DMS79 treated with DMSO at 0.1 percent for 48 hours (cell line): ENCODE measurements at regions not wholly inside any gene's neighbourhood (a gene's known extent, or its start where the extent isn't known, plus 50 kb on each side); places are given as distances from the start of the nearest gene placed in this dataset.
"Not testable (repeated sequence)": the region's sequence is repeated elsewhere in the genome, so short reads cannot be mapped to it uniquely, and the experiment has no call there.

ENCODE experiments used
- DNase-seq: peaks from one replicate; lab custom pipeline; 2025; lab: John Stamatoyannopoulos, UW

DNA sequence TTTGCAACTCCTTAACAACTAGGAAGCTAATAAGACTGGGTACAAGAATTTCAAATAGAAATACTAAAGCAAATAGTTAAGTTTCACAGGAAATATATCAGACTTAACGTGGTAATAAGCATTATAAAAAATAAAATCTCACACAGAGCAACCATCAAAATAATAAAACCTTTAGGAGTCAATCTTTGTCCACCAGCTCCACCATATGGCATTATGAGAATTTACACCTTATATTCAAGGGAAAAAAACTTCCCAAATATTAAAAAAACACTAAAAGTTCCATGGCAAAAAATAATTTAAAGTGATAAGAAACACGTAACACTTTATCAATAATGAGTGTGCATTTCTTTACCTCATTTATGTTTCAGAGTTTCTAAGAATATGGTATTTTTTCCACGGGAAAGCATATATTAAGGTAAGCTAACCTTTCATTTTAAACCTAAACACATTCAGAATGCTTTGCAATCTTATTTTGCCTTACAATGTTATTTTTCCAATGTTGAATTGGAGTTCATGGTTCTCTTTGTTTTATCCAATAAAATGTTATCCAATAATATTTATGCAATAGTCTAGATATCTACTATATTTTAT, 423.2 kb upstream of the SGCG start:
- peak; percentile 53 for DNase-seq

DNA sequence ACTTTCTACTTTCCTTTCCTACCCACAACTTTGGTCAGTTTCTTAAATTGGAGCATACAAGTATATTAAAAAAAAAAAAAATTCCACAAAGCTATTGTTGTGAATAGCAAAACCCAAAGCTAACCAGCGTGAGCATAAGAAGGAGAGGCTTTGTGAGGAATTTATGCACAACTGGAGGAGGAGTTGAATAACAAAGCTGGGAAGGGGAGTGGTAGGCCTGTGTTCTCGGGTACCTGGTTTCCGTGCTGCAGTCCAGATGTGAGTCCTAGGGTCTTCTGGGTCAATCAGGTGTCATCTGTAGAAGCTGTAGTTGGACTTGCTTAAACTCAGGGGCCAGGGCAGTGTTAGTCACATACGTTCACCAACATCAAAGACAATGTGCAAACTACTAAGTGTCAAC, 422.5 kb upstream of the SGCG start:
- no peak for DNase-seq

DNA sequence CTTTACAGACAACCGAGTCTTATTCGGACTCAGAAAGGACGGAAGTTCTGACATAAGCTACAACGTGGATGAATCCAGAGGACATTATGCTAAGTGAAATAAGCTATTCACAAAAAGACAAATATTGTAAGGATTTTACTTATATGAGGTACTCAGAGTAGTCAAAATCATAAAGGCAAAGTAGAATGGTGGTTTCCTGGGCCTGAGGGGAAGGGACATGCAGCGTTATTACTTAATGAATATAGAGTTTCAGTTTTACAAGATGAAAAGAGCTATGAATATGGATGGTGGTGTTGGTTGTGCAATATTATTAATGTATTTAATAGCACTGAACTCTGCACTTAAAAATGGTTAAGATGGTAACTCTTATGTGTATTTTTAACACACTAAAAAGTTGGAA, 419.1 kb upstream of the SGCG start:
- DNase-seq: no peak

DNA sequence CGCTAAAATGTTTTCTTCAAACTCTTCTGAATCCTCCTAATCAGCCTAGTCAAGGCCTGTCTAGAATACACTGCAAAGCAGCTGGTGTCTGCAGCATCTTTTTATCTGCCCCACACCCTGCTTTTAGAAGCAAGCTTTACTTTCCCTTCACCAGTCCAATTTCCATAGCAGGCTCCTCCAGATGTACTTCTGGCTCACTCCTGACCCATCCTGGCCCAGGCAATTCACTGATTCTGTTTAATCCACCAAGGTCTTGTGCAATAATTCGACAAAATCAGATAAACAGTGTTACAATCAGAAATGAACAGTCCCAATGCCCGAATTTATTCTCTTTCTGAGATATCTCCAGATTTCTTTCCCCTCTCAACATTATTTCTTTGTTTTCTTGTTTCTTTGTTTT, 415.2 kb upstream of the SGCG start:
- no peak for DNase-seq

DNA sequence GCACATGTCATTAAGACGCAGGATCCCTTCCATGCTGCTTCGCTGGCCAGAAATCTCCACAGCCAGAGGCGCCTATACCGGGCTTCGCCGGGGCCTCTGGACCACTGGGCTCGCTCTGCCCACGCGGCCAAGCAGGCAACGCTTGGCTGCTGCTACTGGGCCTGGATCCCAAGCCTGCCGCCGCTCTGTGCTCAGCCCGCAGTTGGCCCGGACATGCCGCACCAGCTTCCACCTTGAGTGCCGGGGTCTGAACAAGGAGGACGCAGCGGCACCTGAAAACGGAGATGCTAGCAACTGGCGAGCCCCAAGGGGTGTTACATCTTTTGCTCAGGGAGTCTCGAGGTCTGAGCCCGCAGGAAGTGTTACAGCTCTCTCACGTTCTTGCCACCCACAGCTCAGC, 409.9 kb upstream of the SGCG start:
- DNase-seq: no peak

DNA sequence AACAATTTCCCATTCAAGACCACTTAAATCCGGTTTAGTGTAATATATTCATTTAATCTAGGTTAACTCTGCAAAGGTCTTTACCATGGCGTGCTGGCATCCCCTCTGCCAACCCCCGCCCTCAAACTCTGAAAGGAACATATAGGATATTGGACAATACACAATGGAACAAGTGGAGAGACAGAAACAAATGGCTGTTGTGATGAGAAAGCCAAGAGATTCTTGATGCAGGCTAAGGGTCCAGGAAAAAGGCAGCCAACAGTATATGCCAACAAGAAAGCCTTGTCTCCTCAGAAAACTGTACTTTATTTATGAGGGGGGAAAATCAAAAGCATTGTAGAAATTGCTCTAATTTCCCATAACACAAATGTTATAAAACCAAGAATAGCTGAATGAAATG, 407.3 kb upstream of the SGCG start:
- no peak for DNase-seq

DNA sequence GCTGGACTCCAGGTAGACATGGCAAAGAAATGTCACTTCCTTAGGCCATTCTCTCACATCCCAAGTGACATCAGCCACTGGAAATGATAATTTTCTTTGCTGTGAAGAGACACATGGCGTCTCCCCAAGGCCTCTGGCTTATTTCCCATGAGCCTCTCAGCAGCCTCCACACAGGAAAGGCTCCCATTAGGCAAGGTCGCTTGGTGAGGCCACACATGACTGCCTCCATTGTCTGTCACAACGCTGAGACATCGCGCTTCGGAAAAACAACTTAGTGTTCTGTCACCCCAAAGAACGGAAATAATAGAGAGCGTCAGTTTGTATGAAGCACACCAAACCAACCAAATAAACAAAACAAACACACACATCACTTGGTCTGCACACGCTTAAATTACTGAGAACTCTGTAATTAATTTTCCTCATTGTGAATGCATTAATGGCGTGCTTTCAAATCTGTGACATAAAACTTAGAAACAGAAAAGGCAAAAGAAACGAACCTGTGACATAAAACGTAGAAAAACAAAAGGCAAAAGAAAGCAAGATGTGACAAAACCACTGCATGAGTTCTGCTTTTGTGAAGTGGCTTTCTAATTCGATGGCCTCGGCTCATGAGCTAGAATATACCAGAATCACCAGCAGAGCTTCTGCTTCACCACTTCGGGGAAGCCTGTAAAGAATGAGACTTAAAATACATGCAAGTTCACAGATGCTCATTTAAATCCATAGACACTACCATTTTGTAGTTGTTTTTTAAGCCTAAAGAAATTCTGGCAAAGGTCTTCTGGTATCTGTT, 404.2 kb upstream of the SGCG start:
- no peak for DNase-seq

DNA sequence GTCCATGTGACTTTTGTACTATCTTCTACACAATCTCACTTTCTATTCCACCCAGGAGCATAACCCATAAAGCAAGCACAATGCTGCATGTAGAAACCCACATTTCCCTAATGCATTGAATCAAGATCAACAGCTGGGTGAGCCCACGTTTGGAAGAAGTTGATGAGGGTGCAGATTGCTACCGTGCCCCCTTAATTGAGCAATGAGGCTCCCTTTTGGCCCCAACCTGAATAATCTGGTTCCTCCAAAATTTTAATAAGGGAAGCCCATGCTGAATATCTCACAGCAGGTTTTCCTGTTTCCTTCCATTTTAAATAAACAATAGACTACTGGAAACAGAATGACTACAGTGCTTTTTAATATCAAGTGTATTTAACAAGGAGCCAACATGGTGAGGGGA, 403.6 kb upstream of the SGCG start:
- no peak for DNase-seq

DNA sequence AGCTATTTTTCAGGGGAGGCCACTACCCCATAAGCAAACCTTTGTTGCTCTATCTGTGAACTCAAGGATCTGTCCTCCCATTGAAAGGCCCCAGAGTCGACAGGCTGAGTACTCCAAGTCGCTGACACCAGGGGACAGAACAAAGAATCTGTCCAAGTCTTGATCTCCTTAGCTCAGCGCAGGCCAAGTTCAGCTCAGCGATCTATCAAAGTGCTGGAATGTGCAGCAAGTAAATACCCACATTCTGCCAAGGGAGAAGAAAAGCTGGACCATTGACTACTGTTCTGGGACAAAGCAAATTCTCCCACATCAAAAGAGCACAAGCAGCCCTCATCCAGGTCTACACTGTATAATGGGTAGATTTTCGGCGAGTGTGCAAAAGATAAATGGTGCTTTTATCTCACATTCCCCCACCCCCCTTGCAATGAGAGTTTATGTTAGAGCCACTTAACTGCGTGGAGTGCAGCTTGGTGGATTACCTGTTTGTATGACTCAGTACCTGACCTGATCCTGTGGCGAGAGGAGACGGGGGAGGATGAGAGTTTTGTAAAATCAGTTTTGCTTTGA, 391.7 kb upstream of the SGCG start:
- DNase-seq: no peak

DNA sequence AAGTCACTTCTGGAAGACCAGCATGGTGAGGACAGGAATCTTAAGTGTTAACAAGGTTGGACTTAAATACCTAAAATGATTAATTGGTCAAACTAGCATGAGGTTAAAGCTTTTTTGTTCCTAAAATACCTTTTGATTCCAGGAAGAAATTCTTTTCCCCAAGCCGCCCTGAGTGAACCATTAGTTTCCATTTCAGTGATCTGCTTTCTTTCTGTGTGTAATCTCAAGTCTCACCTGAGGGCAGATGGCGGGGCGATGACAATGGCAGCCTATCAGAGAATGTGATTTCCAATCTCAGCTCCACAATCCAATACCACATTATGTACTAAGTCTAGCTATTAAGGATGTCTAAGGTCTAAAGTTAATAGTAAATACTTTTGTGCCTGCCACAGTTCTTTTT, 390.9 kb upstream of the SGCG start:
- no peak for DNase-seq

DNA sequence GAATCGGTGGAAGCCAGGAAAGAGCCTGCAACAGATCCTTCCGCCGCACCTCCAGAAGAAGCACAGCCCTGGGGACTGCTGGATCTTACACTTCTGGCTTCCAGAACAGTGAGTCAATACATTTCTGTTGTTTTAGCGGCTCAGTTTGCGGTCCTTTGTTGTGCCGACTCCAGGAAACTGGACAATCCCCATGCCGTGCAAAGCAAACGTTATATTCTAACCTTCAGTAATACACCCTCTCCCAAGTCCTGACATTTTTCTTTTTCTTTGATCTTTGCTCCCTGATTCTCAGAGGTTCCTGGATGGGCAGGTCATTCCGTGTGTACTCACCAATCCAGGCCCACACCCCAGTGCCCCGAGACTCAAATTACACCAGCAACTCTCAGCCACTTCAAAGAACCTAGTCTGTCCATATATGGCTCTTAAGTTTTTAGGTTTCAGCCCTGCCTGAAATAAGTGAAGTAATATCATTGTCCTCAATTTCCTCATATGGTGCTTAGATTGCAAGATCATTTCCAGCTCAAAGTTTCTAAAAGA, 387.1 kb upstream of the SGCG start:
- DNase-seq: no peak

DNA sequence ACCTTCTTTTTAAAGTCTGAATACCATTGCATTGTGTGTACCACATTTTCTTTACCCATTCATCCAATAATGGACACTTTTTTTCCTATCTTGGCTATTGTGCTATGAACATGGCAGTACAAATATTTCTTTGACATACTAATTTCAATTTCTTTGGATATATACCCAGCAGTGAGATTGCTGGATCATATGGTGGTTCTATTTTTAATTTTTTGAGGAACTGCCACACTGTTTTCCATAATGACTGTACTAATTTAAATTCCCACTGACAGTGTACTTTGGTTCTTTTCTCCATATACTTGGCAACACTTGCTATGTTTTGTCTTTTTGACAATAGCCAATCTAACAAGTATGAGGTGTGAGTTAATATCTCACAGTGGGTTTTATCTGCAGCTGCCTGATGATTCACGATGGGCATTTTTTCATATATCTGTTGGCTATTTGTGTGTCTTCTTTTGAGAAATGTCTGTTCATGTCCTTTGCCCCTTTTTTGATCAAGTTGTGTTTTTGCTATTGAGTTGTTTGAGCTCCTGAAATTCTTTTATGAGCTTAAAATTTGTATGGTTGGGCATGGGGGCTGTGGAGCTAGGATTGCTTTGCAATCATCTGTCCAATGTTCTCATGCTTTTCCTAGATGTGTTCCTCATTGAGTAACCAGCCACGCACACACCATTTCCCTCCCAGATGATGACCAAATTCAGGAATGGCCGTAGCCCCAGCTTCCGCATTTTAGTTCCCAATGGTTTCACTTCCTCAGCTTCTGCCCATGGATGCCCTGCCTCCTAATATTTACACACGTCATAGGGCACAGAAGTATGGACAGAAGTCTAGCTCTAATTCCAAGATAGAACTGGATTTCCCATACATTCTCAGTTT, 380.0 kb upstream of the SGCG start:
- no peak for DNase-seq

DNA sequence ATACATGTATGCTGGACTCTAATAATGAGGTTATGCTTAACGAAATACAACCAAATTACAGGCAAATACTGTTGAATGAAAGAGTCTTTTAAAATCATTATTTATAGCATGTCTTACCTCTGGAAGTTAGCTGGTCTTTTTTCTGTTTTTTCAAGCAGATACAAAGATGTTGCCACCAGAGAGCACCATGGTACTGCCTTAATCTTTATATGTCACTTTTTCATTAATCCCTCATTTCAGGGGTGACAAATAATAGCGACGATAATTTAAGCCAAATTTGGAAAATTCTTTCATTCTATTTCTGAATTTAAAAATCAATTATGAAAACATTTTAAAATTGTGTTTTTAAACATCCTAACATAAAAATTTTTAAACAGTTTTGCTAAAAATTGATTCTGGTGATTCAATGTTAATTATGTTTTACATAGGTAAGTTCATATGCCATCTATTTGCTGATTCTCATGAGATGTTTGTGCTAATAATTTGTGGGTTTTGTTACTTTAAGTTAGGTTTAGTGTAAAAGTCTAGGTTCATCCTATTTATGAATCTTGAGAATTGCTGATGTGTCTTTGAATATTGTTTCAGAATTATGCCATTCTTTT, 379.3 kb upstream of the SGCG start:
- no peak for DNase-seq

DNA sequence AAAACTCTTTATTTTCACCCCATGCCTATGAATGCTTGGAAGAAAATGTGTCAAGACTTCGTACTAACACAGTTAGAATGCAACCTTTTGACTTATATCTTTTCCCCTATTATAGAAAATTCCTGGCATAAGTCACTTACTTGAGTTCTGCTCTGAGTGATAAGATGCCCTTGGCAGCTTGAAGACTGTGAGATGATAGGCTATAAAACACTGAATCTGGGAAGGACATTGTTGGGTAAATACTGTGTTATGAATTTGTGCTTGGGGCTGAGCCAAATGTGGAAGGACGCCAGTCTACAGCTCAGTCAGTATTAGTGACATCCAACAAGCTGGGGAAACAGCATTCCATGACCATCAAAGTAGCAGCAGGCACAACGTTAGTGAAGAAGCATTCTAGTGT, 368.0 kb upstream of the SGCG start:
- peak; percentile 23 for DNase-seq

DNA sequence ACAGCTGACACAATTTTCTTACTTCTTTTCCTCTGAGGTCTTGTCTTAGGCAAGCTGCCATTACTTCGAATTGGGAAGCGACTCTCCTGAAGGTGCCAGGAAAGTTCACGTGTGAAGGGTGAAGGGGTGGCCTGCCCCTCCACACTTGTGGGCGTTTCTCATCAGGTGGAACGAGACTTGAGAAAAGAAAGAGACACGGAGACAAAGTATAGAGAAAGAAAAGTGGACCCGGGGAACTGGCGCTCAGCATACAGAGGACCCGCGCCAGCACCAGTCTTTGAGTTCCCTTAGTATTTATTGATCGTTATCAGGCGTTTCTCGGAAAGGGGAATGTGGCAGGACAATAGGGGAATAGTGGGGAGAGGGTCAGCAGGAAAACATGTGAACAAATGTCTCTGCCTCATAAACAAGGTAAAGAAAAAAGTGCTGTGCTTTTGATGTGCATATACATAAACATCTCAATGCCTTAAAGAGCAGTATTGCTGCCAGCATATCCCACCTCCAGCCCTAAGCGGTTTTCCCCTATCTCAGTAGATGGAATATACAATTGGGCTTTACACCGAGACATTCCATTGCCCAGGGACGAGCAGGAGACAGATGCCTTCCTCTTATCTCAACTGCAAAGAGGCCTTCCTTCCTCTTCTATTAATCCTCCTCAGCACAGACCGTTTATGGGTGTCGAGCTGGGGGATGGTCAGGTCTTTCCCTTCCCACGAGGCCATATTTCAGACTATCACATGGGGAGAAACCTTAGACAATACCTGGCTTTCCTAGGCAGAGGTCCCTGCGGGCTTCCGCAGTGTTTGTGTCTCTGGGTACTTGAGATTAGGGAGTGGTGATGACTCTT, 367.0 kb upstream of the SGCG start:
- DNase-seq: peak; percentile 2

DNA sequence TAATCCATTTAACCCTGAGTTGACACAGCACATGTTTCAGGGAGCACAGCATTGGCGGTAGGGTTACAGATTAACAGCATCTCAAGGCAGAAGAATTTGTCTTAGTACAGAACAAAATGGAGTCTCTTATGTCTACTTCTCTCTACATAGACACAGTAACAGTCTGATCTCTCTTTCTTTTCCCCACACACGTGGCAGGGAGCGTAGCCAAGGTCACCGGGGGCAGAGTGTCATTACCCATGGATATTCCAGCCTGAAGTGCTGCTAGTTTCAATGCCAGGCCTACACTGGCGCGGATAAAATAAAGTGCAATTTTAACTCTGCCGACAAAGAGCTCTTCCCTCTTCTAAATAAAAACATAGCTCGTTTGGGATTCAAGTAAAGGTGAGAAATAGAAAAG, 366.3 kb upstream of the SGCG start:
- DNase-seq: not testable (repeated sequence)

DNA sequence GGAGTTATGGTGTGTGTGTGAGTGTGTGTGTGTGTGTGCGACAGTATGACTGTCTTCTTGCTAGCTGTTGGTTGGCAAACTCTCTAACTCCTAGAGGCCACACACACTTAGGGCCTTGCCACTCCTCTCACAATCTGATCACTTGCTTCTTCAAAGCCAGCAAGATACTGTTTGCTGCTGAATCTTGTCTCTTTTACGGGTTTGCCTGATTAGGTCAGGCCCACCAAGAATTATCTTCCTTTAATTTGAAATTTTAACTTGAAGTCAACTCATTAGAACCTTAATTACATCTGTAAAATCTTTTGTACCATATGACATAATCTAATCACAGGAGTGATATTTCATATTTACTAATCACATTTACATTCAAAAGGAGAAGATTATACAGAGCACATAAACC, 359.2 kb upstream of the SGCG start:
- no peak for DNase-seq

DNA sequence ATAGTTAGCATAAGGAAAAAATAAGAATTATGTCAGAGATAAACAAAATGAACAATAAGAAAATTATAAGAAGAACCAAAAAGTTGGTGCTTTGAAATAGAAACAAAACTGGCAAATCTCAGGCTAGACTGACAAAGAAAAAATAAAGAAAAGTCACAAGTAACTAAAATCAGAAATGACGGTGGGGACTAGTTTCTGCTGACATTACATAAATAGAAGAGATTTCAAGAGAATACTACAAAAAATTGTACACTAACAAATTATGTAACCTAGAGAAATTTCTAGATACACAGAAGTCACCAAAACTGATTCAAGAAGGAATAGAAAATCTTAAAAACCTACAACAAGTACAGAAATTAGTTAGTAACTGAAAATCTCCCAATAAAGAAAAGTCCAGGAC, 355.6 kb upstream of the SGCG start:
- no peak for DNase-seq

DNA sequence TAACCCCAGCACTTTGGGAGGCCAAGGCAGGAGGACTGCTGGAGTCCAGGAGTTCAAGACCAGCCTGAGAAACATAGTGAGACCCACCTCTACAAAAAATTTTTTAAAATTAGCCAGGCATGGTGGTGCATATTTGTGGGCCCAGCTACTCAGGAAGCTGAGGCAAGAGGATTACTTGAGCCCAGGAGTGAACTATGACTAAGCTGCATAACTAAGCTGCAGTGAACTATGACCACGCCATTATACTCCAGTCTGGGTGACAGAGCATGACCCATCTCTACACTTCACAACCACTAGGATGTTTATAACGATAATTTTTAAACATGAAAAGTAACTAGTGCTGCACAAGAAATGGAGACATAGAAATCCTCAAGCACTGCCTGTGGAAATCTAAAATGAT, 352.7 kb upstream of the SGCG start:
- no peak for DNase-seq

DNA sequence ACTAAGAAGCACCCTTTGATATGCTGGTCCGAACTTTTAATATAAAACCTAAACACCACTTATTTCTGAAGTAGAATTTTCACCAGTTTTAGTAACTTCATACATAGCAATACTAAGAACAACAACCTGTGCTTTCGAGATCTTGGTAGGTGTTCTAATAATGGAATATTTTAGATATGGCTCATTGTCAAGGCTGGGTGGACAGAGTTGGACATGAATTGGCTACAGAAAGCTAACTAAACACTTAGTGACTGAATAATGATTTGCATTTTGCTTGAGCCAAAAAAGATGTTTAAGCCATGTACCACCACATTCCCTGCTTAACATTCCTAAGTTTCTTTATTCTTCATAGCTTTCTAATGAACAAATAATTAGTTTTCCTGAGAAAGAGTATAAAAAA, 344.3 kb upstream of the SGCG start:
- DNase-seq: no peak

DNA sequence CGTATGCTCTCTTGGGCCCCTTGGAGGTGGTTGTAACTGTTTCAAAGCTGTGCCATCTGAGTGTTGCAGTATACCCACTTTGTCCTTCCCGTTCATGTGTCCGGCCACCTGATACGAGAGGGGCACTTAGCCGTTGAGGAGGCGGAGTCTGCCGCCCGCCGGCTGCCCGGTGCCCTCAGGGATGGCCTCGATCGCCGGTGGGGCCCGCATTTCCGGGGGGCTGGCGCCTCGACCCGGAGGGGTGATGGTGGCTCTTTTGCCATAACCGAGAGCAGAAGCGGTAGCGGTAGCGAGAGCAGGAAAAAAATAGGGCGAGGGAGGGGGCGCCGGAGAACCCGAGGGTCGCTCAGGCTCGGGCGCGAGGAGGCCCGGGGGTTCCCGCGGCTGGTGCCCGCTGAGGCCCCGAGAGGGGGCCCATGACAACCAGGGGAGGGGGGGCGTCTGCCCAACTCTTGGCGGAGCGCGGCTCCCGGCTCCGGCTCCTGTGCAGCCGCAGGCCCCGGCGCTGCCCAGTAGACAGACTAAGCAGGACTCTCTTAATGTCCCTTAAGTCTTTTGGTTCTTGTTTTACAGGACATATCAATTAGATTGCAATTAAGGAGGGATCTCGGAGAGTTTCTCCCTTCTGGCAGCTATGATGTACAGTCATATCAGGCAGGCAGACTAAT, 342.7 kb upstream of the SGCG start:
- DNase-seq: no peak
